Activated CD4-positive, alpha-beta T cell treated with anti-CD3 and anti-CD28 coated beads, Interleukin-2, Interleukin-4, amounts not matched to agents 100 ng/mL and 50 ng/mL, durations not matched to agents 16 hours and 8 hours (primary cell): ENCODE measurements at regions not wholly inside any gene's neighbourhood (a gene's known extent, or its start where the extent isn't known, plus 50 kb on each side); places are given as distances from the start of the nearest gene placed in this dataset.

Source experiments
- DNase-seq: peaks from one replicate; pipeline ENCODE4 v3.0.0-alpha.2; 2020; ENCODE audit warnings: low spot score

DNA sequence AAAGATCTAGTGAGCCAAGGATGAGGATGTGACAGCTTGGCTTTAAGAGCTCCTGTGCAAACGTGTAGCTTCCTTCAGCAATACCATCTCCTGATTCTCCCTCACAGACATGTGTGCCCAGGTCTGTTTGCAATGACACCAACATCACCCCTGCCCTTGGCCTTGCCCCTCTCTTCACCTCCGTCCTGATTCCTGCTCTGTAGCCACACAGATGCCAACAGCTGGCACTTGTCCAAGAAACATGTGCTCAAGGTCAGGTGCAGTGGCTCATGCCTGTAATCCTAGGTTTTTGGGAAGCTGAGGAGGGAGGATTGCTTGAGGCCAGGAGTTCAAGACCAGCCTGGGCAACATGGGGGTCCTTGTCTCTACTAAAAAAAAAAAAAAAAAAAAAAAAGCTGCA lies 103.8 kb upstream of the CRHR1 start:
- no peak for DNase-seq

DNA sequence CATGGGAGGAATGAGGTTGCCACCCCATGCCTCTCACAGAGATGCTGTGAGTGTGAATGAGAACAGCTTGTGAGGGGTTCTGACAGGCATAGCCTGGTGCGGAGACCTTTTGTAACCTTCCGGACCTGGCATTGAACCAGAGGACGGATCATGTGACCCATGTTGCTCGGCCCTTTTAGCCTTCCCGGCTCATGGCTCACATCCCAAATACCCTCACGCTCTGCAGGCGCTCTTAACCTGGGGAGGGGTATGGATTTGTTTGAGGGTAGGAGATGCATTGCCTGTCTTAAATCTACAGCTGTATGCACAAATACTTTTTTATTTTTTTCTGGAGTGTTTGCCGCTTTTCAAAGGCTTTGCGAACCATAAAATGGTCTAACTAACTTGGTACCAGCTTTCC lies 102.4 kb upstream of the CRHR1 start:
- DNase-seq: no peak

DNA sequence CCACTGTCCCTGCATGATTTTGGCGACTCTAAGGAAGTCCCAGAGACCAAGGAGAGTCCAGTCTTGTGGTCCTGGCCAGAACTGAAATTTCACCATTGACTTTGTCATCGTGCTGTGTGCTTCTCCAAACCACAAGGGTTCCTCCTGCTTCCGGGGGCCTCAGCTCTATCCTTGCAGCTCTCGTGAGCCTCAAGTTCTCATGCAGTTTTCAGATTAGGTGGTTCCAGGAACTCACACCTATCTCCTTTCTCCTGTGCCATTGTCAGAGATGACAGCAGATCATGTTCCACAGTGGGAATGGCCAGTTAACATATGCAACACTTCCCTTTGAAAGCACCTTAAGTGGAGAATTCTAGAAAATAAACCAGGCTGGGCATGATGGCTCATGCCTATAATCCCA lies 97.9 kb upstream of the CRHR1 start:
- DNase-seq: no peak

DNA sequence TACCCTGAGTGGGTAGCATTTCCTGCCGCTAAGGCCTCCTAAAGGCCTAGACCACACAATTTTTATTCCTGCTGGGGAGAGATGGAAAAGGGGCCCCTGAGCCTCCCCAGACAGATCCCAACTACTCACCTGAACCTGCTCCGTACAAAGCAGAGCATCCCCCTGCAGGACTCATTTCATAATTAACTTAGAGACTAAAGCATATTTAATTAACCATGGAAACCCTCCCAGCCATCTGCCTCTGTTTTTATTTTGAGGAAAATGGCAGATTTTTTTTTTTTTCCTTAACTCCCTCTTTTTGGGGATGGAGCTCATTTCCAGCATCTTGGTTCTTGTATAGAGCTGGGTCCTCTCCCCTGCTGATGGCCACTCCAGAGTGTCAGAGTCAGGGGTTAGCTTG lies 96.5 kb upstream of the CRHR1 start:
- no peak for DNase-seq

DNA sequence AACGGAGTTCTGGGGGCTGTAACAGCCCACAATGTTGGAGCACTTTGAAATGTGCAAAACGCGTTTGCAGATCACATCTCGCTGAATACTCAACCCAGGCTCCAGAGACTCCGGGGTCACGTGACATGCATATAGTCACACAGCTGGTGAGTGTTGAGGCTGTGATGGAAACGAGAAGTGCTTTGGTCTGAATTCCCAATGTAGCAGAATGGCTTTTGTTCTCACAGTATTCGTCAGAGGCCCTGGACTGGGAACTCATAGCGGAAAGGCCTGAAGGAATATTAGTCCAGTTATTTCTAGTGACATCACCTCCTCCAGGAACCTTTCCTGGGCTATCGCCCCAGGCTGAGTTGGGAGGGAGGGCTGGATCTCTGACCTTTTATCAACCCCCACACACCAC lies 95.8 kb upstream of the CRHR1 start:
- no peak for DNase-seq

DNA sequence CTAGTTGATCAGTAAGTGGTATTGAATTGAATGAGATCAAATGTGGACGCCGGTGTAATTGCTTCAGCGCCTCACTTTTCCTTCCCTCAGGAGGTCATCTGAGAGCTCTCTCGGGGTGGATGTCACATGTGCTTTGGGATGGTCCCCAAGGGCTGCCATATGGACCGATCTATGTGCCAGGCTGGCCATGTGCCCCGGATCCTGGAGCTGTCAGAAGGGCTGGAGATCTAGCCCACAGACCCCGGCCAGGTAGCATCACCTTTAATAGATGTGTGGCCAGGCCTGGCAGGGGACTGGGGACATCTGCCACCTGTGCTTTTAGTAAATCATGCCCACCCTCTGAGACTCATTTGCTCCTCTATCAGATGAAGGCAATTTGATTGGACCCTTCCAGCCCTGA lies 95.3 kb upstream of the CRHR1 start:
- DNase-seq: no peak

DNA sequence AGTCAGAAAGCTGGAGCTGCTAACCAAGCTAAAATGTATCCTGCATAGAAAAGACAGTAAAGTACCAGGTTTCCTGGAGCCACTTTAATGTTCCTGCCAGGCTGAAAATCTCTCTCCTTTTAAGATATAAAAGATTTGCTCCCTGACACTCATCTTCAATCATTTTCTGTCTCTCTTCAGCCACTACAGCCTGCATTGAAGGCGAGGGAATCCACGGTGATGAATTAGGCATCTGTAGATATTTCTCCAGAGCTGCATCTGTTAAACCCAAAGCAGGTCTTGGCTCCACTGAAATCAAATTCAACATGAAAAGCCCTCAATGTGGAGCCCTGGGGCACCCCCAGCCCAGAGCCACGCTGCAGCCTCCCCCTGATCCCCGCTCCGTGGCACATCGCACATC lies 94.7 kb upstream of the CRHR1 start:
- no peak for DNase-seq

DNA sequence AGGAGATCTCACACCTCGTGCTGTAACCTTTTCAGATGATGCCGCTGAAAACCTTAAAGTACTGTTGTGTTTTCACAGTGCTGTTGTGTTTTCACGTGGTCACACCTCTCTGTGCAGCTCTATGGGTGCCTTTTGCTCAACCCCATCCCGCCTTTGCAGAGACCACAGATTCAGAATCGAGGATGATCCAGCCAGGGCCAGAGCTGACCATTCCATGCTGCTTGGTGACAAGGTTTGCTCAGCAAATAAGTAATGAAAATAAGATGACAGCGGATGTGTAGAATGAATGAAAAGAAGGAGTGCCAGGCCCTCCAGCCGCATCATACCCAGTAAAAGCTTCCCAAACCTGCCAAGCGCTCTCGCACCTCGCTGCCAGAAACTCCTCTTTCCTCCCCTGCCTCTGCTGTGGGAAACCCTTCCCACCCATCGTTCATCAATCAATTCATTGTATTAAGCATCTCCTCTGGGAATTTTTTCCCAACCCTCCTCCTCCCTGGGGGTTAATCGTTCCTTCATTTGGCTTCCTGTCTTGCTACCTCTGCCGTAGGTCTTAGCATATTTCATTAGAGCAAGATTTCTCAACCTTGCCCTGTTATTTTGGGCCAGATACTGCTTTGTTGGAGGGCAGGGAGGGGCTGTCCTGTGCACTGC lies 93.4 kb upstream of the CRHR1 start:
- DNase-seq: no peak

DNA sequence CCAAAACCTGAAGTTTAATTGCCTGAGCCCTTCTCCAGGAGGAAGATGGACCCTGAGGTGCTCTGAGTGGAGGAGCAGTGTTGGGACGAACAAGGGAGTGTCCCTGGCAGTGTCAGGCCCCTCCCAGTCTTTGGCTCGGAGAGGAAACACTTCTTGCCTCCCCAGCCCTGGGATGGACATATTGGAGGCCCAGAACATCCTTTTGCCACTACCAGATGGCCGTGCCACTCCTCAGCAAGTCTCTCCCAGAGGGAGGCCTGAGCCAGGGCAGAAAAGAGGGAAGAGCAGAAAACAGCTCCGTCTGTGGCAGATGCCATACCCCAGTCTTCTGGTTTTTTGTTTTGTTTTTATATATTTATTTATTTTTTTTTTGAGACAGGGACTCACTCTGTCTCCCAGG lies 91.5 kb upstream of the CRHR1 start:
- DNase-seq: no peak

DNA sequence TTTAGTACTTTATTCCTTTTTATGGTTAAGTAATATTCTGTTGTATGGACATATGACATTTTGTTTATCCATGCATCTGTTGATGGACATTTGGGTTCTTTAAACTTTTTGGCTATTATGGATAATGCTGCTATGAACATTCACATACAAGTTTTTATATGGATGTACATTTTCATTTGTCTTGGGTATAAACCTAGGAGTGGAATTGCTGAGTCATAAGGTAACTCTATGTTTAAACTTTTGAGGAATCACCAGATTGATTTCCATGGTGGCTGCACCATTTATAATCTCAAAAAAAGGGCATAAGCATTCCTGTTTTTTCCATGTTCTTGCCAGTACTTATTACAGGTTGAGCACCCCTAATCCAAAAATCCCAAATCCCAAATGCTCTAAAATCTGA lies 90.3 kb upstream of the CRHR1 start:
- DNase-seq: no peak

DNA sequence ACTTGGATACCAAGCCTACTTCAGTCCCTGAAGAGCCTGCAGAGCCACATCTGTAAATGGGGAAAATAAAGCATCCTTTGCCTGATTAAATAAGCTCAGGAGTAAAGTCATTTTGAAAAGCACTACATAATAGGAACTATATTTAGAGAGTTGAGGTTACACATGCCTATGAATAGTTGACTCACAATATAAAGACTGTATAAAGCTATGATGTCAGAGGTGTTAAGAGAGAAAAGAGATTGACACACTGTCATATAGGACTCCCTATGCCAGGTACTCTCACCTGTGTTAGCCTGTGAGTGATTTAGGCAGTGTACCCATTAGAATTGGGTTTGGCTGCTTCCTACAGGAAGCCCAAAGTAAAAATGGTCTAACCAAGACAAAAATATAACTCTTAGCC lies 87.7 kb upstream of the CRHR1 start:
- no peak for DNase-seq

DNA sequence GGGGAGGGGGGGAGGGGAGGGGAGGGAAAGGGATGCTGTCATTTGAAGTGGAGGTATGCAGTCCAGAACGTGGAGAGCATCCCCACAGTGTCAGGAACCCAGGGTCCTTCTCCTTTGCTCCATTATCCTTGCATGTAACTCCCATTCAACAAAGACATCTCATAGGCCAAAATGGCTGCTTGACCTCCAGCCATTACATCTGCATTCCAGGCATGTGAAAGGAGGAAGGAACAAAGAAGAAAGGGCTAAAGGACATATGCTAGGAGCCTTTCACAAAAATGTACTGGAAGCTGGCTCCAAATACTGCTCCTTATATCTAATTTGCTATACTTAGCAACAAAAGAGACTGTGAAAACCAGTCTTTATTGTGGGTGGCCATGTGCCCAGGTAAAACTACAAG lies 87.0 kb upstream of the CRHR1 start:
- no peak for DNase-seq

DNA sequence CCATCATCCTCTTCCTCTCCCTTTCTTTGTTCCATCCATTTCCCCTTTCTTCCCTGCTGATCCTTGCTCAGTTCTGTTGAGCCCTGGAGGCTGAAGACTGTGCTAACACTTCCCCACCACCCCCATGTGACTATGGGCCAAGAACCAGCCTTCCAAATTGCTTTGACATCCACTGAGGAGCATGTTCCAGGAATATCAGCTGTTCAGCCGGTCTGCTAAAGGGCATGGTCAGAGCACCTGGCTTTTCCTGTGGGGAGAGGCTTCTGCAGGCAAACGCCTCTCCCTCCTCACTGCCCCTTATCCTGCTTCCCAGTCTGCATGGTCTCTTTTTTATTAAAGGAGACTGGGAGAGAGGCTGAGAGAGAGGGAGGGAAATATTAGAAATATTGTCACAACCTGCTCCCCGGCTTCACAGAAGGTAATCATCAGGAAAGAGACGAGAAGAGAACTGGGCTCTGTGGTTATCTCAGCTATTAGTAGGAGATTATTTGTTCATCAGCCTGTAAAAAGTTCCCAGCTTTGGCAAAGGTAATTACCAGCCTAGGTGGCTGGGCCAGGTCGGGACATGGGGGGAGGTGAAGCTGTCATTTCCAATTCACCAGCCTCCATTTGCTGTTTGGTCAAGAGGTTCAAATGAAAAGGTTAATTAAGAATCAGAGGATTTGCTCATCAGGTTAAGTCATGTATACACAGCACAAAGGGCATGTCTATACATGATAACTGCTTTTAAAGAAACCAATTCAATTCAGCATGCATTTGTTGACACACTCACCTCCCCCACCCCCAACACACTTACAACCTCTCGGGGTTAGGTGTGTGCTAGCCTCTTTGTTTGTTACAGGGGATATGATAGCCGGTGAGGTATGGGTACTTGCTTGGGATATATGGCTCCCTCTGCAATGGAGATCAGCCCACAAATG lies 83.7 kb upstream of the CRHR1 start:
- no peak for DNase-seq

DNA sequence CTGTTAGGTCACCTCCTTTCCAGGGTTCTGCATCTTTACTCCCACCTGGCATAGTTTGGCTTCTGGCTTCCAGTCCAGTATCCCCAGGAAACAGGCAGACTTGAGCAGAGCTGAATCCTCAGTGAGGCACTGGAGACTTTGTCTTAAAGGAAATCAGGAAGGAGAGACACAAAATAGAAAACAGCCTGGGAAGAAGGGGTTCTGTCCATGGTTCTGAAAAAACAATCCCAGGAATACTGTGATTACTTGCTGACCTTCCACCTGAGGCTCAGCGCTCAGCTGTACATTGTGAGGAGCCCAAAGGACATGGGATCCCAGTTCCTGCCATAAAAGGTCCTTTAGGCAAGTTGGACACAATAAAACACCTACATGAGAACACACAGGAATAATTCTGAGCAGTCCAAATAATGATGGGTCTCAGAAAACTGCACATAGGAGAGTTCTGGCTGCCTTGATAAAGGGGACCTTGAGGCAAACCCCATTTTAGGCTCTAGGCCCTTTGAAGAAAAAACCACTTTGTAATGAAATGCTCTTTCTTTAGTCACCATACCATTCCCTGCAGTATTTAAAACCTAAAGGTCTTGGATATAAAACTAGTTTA lies 81.4 kb upstream of the CRHR1 start:
- no peak for DNase-seq

DNA sequence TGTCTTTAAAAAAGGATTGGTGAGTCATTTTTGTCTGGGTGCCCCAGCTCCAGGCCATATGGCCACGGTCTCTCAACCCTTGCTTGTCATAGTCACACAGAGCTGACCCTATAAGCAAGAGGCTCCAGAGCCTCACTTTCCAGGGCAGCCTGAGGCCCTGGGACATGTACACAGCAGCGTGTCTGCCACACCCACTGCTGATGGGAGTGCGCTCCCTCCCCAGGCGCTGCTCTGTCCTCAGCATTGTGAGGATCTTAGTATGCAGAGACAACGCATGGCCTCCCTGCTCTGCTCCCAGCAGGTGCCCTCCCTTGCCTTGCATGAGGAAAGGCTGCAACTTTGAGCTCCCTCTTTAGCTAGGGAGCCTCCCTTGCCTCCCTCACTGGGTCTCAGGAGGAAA lies 80.8 kb upstream of the CRHR1 start:
- no peak for DNase-seq

DNA sequence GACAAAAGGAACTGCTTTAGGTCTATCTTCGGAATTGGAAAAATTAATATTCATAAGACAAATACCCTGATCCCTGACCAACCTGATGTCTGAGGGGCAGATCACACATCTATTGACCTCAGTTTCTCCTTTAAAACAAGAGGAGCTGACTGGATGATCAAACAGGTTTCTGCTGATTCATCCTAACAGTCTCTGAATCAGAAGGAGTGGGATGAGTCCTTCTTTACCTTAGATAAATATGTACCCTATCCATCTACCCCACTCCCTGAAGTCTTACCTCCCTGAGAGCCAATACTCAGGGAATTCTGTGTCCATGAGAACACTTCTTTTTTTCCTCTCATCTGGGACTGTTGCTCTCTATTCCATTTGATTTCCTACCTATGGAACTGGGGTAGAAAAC lies 80.3 kb upstream of the CRHR1 start:
- no peak for DNase-seq

DNA sequence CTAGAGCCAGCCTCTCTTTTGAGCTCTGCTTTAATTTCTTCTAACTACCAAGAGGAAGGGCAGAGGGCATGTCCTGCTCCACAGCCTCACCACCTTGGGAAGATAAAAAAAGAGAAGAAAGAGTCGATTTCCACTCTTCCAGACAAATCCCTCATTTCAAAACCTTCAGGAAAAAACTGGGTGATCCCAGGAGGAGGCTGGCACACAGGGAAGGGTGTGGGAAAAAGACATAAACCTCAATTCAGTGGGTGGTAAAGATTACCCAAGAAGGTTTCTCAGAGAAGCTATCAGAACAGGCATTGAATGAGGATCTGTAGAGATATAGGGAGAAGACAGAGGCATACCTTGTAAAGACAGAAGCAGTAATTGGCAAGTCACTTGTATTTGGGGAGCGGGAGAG lies 79.9 kb upstream of the CRHR1 start:
- DNase-seq: no peak

DNA sequence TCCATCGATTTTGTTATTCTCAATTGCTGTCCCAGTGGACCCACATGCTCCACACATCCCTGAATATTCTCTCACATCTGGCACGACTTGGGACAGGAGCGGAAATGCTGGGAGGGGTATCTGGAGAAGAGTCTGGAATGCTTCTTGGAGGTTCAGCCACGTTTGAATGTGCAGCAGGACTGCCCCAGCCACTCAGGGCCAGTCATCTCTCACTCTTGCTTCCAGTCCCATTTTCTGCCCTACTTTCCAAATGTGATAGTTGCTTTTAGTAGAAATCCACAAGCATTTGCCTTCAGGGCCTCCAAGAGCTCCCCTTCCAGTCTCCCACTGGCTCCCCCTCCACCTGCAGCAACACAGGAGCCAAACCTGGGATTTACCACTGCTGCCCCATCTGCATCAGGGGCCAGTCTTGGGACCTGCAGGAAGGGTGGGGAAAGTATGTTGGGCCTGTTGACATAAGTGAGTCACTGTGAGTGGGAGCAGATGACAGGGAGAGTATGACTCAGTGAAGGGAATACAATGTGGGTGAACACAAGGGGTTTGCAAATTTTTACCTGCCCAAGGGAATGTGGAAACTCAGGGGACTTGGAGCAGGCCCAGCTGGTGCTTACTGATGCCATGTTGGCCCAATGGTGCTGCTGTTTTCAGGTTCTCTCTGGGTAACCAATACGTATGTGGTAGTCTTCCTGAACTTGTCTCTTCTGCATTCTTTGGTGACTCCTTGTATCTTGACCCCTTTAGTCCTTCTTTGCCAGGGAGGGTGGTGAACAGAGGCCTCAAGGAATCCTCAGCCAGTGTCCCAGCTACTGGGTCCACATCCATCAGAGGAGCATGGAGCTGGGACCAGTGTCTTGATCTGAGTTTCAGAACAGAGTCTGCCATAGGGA lies 78.8 kb upstream of the CRHR1 start:
- no peak for DNase-seq

DNA sequence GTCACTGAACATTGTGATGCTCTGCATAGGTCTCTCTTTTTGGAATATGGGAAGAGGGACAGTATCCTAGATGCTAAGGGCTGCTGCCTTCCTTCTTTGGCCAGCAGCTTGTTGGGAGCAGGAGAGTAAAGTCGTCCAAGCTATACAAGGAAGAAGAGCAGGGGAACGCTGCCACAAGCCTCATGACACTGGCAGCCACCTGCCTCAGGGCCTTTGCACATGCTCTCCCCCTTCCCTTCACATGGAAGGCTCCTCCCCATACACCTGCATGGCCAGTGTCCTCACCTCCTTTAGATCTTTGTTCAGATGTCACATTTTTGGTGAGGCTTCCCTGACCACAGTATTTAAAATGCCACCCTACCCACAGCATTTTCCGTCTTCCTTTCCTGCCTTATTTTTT lies 78.1 kb upstream of the CRHR1 start:
- no peak for DNase-seq

DNA sequence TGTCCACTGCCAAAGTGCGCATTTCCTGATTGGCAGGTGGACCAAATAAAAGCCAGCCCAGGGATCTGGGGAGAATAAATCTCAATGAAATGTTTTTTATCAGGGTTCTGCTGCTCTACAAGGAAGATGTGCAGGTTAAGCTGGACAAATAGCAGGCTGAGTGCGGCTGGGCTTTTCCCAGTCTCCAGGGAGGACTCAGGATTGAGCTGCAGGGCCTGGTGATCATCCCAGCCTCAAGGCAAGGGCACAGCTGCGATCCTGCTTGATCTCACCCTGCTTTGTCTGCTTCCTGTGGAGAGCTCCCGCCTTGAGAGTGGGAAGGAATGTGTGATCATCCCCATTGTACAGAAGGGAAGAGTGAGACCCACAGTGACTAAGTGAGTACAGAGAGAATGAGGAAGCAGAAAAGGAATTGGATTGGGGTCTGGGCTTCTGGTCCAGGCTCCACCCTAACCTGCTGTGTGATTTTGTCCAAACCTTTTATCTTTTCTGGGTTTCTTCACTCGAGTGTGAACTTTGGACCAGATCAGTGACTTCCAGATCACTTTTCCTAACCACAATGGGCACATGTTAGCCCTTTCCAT lies 75.3 kb upstream of the CRHR1 start:
- DNase-seq: no peak

DNA sequence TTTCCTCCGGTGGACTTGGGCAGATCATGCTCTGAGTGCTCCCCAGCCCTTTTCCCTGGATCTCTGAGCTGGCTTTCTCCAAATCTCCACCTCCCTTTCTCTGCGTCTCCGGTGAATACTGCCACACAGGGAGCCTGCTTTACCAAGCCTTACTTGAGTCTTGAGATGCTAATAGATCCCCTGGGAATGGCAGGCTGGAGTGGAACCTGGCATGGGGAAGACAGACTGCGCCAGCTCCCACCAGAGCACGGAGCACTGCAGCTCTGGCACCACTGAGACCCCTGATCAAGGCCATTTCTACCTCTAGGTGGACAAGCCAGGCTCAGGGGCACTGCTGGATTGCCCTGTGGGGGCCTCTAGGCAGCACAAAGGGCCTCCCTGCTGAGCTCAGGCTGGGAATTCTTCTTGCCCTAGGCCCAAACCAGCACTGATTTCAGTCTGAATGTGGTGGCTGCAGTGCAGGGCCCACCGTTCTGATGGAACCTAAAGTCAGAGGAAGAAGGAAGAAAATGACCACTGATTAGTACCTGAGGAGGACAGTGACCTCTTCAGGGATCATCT lies 74.3 kb upstream of the CRHR1 start:
- DNase-seq: no peak

DNA sequence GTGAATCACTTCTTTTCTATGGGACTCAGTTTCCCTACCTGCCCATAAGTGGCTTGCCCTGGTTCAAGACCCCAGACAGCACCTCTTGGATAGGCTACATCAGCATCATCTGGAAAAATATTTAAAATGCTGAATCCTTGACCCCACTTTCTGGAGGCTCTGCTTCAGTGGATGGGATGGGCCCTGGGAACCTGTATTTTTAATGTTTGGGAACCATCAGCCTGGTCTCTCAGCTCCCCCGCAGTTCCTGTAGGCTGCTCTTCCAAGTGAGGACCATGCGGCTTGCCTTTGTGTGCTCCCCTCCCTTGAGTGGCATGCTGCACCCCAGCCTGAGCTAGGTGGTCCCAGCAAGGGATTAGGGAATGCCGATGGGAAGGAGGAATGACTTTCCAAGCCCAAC lies 68.3 kb upstream of the CRHR1 start:
- DNase-seq: no peak
